ENCODE measurements at regions not wholly inside any gene's neighbourhood (a gene's known extent, or its start where the extent isn't known, plus 50 kb on each side); places are given as distances from the start of the nearest gene placed in this dataset.
"Not testable (repeated sequence)": the region's sequence is repeated elsewhere in the genome, so short reads cannot be mapped to it uniquely, and the experiment has no call there.

- Mint-ChIP-seq H3K27ac (no peak overlapping the region), H3K4me1 (no peaks in the 10 kb centered on the region), H3K27me3 (no peaks in the 10 kb centered on the region), H3K36me3 (no peaks in the 10 kb centered on the region), H3K9me3 (peaks cover 0 to 13% (median 4%) of the 10 kb centered on the region in 3 donors), H3K4me3 (no peak overlapping the region)
- ChIA-PET CTCF (no interaction called here), POLR2A (no interaction called here)
- Histone ChIP-seq H3K27me3 (replicated peaks in 1 of 2; ENCODE audit: control insufficient read depth in 2 of 2, extremely low read depth in 1 of 2, insufficient read depth in 2 of 2, low read length in 1 of 2) (no peaks in the 10 kb centered on the region), H3K36me3 (ENCODE audit: control insufficient read depth in 2 of 2, extremely low read depth in 1 of 2, insufficient read depth in 1 of 2, low read length in 1 of 2) (no peaks in the 10 kb centered on the region), H3K9me3 (no peaks in the 10 kb centered on the region), H3K27ac (ENCODE audit: low read length) (no peak overlapping the region), H3K4me1 (ENCODE audit: control insufficient read depth in 1 of 2, extremely low read depth in 1 of 2, insufficient read depth in 2 of 2, low read length in 2 of 2) (no peaks in the 10 kb centered on the region), H3K4me3 (ENCODE audit: control insufficient read depth in 1 of 2, extremely low read depth in 1 of 2, low read length in 1 of 2) (no peak overlapping the region)
- no peak for ATAC-seq (replicated peaks in 1 of 4)
- no CpG with 5 or more reads among the region's 2 CpGs for WGBS (ENCODE audit: insufficient coverage)
- no peak for DNase-seq
These were observed 359.0 kb upstream of the RORB start for GRCh38 chr9:74138182-74138581.

- H3K4me3 Mint-ChIP-seq = no peak overlapping the region
- H3K9me3 Mint-ChIP-seq = peaks cover 0 to 10% (median 0%) of the 10 kb centered on the region in 3 donors
- H3K9me3 ChIP-seq = no peaks in the 10 kb centered on the region
- ChIA-PET CTCF (no interaction called here), POLR2A (no interaction called here)
- no peak overlapping the region for H3K27ac ChIP-seq (ENCODE audit: low read length)
- no peak for ATAC-seq (replicated peaks in 1 of 4)
- DNase-seq = no peak
- no peaks in the 10 kb centered on the region for H3K27me3 Mint-ChIP-seq
- no peaks in the 10 kb centered on the region for H3K4me1 ChIP-seq (ENCODE audit: control insufficient read depth in 1 of 2, extremely low read depth in 1 of 2, insufficient read depth in 2 of 2, low read length in 2 of 2)
- 100% methylated on average over 1 of the region's 2 CpGs for WGBS (ENCODE audit: insufficient coverage)
- H3K4me3 ChIP-seq (ENCODE audit: control insufficient read depth in 1 of 2, extremely low read depth in 1 of 2, low read length in 1 of 2) = no peak overlapping the region
- no peaks in the 10 kb centered on the region for H3K27me3 ChIP-seq (replicated peaks in 1 of 2; ENCODE audit: control insufficient read depth in 2 of 2, extremely low read depth in 1 of 2, insufficient read depth in 2 of 2, low read length in 1 of 2)
- H3K27ac Mint-ChIP-seq = no peak overlapping the region
- H3K4me1 Mint-ChIP-seq = no peaks in the 10 kb centered on the region
- H3K36me3 Mint-ChIP-seq = no peaks in the 10 kb centered on the region
- H3K36me3 ChIP-seq (ENCODE audit: control insufficient read depth in 2 of 2, extremely low read depth in 1 of 2, insufficient read depth in 1 of 2, low read length in 1 of 2) = no peaks in the 10 kb centered on the region
These were observed 357.0 kb upstream of the RORB start for GRCh38 chr9:74140141-74140540.

- Mint-ChIP-seq H3K36me3 (no peaks in the 10 kb centered on the region), H3K27me3 (no peaks in the 10 kb centered on the region), H3K4me3 (no peak overlapping the region), H3K27ac (no peak overlapping the region), H3K4me1 (no peaks in the 10 kb centered on the region), H3K9me3 (peaks cover 0 to 23% (median 5%) of the 10 kb centered on the region in 3 donors)
- ChIA-PET CTCF (no interaction called here), POLR2A (no interaction called here)
- Histone ChIP-seq H3K27ac (ENCODE audit: low read length) (no peak overlapping the region), H3K4me3 (ENCODE audit: control insufficient read depth in 1 of 2, extremely low read depth in 1 of 2, low read length in 1 of 2) (no peak overlapping the region), H3K36me3 (ENCODE audit: control insufficient read depth in 2 of 2, extremely low read depth in 1 of 2, insufficient read depth in 1 of 2, low read length in 1 of 2) (no peaks in the 10 kb centered on the region), H3K9me3 (no peaks in the 10 kb centered on the region), H3K4me1 (ENCODE audit: control insufficient read depth in 1 of 2, extremely low read depth in 1 of 2, insufficient read depth in 2 of 2, low read length in 2 of 2) (no peaks in the 10 kb centered on the region), H3K27me3 (replicated peaks in 1 of 2; ENCODE audit: control insufficient read depth in 2 of 2, extremely low read depth in 1 of 2, insufficient read depth in 2 of 2, low read length in 1 of 2) (no peaks in the 10 kb centered on the region)
- no peak for DNase-seq
- no peak for ATAC-seq (replicated peaks in 1 of 4)
- 100% methylated on average over 1 of the region's 1 CpG for WGBS (ENCODE audit: insufficient coverage)
These were observed 349.2 kb upstream of the RORB start for GRCh38 chr9:74147906-74148305.

- ChIA-PET POLR2A (interaction anchor here in 1 of 2 donors (0.5 kb wide), 1 partner anchor 35 kb away, joined by 3 read pairs; no protein-coding TSS in a partner anchor), CTCF (interaction anchor here in 1 of 2 donors (0.6 kb wide), 1 partner anchor 89 kb away, joined by 3 read pairs; no protein-coding TSS in a partner anchor)
- Mint-ChIP-seq H3K36me3 (no peaks in the 10 kb centered on the region), H3K27ac (no peak overlapping the region), H3K4me1 (no peaks in the 10 kb centered on the region), H3K27me3 (no peaks in the 10 kb centered on the region), H3K9me3 (peaks cover 4 to 29% (median 4%) of the 10 kb centered on the region in 3 donors), H3K4me3 (no peak overlapping the region)
- H3K27me3 ChIP-seq (replicated peaks in 1 of 2; ENCODE audit: control insufficient read depth in 2 of 2, extremely low read depth in 1 of 2, insufficient read depth in 2 of 2, low read length in 1 of 2) = no peaks in the 10 kb centered on the region
- ATAC-seq (replicated peaks in 1 of 4) (no peak), DNase-seq (no peak)
- WGBS (ENCODE audit: insufficient coverage) = 50% methylated on average over 1 of the region's 3 CpGs
- H3K9me3 ChIP-seq = no peaks in the 10 kb centered on the region
- H3K36me3 ChIP-seq (ENCODE audit: control insufficient read depth in 2 of 2, extremely low read depth in 1 of 2, insufficient read depth in 1 of 2, low read length in 1 of 2) = no peaks in the 10 kb centered on the region
- H3K4me1 ChIP-seq (ENCODE audit: control insufficient read depth in 1 of 2, extremely low read depth in 1 of 2, insufficient read depth in 2 of 2, low read length in 2 of 2) = no peaks in the 10 kb centered on the region
- H3K4me3 ChIP-seq (ENCODE audit: control insufficient read depth in 1 of 2, extremely low read depth in 1 of 2, low read length in 1 of 2) = no peak overlapping the region
- no peak overlapping the region for H3K27ac ChIP-seq (ENCODE audit: low read length)
These were observed 324.3 kb upstream of the RORB start for GRCh38 chr9:74172874-74173273.

GRCh38 chr9:74173284-74173683 lies 323.9 kb upstream of the RORB start:
- CTCF ChIA-PET = no interaction called here
- H3K9me3 Mint-ChIP-seq = peaks cover 4 to 25% (median 4%) of the 10 kb centered on the region in 3 donors
- no peaks in the 10 kb centered on the region for H3K4me1 Mint-ChIP-seq
- ATAC-seq (replicated peaks in 1 of 4) (no peak), DNase-seq (no peak)
- Histone ChIP-seq H3K4me1 (ENCODE audit: control insufficient read depth in 1 of 2, extremely low read depth in 1 of 2, insufficient read depth in 2 of 2, low read length in 2 of 2) (no peaks in the 10 kb centered on the region), H3K9me3 (no peaks in the 10 kb centered on the region), H3K36me3 (ENCODE audit: control insufficient read depth in 2 of 2, extremely low read depth in 1 of 2, insufficient read depth in 1 of 2, low read length in 1 of 2) (no peaks in the 10 kb centered on the region), H3K27ac (ENCODE audit: low read length) (no peak overlapping the region), H3K27me3 (replicated peaks in 1 of 2; ENCODE audit: control insufficient read depth in 2 of 2, extremely low read depth in 1 of 2, insufficient read depth in 2 of 2, low read length in 1 of 2) (no peaks in the 10 kb centered on the region), H3K4me3 (ENCODE audit: control insufficient read depth in 1 of 2, extremely low read depth in 1 of 2, low read length in 1 of 2) (no peak overlapping the region)
- H3K36me3 Mint-ChIP-seq = no peaks in the 10 kb centered on the region
- POLR2A ChIA-PET = no interaction called here
- H3K27me3 Mint-ChIP-seq = no peaks in the 10 kb centered on the region
- WGBS (ENCODE audit: insufficient coverage) = no CpG with 5 or more reads among the region's 5 CpGs
- no peak overlapping the region for H3K4me3 Mint-ChIP-seq
- no peak overlapping the region for H3K27ac Mint-ChIP-seq

- H3K9me3 Mint-ChIP-seq, H3K27ac Mint-ChIP-seq, H3K4me1 Mint-ChIP-seq: not testable (repeated sequence)
These were observed 299.4 kb upstream of the RORB start for GRCh38 chr9:74197771-74198170.

GRCh38 chr9:74205056-74205455 lies 292.1 kb upstream of the RORB start:
- Histone ChIP-seq H3K27me3 (replicated peaks in 1 of 2; ENCODE audit: control insufficient read depth in 2 of 2, extremely low read depth in 1 of 2, insufficient read depth in 2 of 2, low read length in 1 of 2) (no peaks in the 10 kb centered on the region), H3K4me1 (ENCODE audit: control insufficient read depth in 1 of 2, extremely low read depth in 1 of 2, insufficient read depth in 2 of 2, low read length in 2 of 2) (no peaks in the 10 kb centered on the region), H3K27ac (ENCODE audit: low read length) (no peak overlapping the region), H3K4me3 (ENCODE audit: control insufficient read depth in 1 of 2, extremely low read depth in 1 of 2, low read length in 1 of 2) (no peak overlapping the region), H3K9me3 (no peaks in the 10 kb centered on the region), H3K36me3 (ENCODE audit: control insufficient read depth in 2 of 2, extremely low read depth in 1 of 2, insufficient read depth in 1 of 2, low read length in 1 of 2) (no peaks in the 10 kb centered on the region)
- Mint-ChIP-seq H3K27me3 (no peaks in the 10 kb centered on the region), H3K27ac (no peak overlapping the region), H3K36me3 (no peaks in the 10 kb centered on the region), H3K9me3 (no peaks in the 10 kb centered on the region), H3K4me1 (no peaks in the 10 kb centered on the region), H3K4me3 (no peak overlapping the region)
- ATAC-seq (replicated peaks in 1 of 4) (no peak), DNase-seq (no peak)
- ChIA-PET POLR2A (no interaction called here), CTCF (no interaction called here)
- no CpG with 5 or more reads among the region's 4 CpGs for WGBS (ENCODE audit: insufficient coverage)

More at GRCh38 chr9:74197771-74198170, 299.4 kb upstream of the RORB start:
- H3K4me1 ChIP-seq (ENCODE audit: control insufficient read depth in 1 of 2, extremely low read depth in 1 of 2, insufficient read depth in 2 of 2, low read length in 2 of 2); H3K36me3 Mint-ChIP-seq; POLR2A ChIA-PET; H3K36me3 ChIP-seq (ENCODE audit: control insufficient read depth in 2 of 2, extremely low read depth in 1 of 2, insufficient read depth in 1 of 2, low read length in 1 of 2); H3K4me3 Mint-ChIP-seq; H3K27me3 ChIP-seq (replicated peaks in 1 of 2; ENCODE audit: control insufficient read depth in 2 of 2, extremely low read depth in 1 of 2, insufficient read depth in 2 of 2, low read length in 1 of 2); H3K27me3 Mint-ChIP-seq; H3K9me3 ChIP-seq; DNase-seq; ATAC-seq (replicated peaks in 1 of 4); H3K4me3 ChIP-seq (ENCODE audit: control insufficient read depth in 1 of 2, extremely low read depth in 1 of 2, low read length in 1 of 2); H3K27ac ChIP-seq (ENCODE audit: low read length); CTCF ChIA-PET: not testable (repeated sequence)
- WGBS (ENCODE audit: insufficient coverage) = 100% methylated on average over 7 of the region's 24 CpGs

Data from T-cell (primary cell).